ENCODE measurements at regions not wholly inside any gene's neighbourhood (a gene's known extent, or its start where the extent isn't known, plus 50 kb on each side); places are given as distances from the start of the nearest gene placed in this dataset.

DNA sequence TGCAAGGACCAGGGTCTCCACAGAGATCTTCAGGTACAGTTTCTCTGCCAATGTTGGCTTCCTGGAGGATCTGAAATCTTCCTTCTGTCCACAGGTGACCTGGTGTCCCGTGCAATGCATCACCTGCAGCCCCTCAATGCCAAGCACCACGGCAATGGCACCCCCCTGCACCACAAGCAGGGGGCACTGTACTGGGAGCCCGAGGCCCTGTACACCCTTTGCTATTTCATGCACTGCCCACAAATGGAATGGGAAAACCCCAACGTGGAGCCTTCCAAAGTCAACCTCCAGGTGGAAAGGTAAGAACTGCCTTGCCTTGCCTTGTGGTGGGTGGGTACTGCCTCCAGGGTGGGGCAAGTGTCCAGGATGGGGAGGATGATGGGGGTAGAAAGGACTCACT, 141.8 kb upstream of the PWP1 start (continued):
- TF ChIP-seq, protein P1, sequence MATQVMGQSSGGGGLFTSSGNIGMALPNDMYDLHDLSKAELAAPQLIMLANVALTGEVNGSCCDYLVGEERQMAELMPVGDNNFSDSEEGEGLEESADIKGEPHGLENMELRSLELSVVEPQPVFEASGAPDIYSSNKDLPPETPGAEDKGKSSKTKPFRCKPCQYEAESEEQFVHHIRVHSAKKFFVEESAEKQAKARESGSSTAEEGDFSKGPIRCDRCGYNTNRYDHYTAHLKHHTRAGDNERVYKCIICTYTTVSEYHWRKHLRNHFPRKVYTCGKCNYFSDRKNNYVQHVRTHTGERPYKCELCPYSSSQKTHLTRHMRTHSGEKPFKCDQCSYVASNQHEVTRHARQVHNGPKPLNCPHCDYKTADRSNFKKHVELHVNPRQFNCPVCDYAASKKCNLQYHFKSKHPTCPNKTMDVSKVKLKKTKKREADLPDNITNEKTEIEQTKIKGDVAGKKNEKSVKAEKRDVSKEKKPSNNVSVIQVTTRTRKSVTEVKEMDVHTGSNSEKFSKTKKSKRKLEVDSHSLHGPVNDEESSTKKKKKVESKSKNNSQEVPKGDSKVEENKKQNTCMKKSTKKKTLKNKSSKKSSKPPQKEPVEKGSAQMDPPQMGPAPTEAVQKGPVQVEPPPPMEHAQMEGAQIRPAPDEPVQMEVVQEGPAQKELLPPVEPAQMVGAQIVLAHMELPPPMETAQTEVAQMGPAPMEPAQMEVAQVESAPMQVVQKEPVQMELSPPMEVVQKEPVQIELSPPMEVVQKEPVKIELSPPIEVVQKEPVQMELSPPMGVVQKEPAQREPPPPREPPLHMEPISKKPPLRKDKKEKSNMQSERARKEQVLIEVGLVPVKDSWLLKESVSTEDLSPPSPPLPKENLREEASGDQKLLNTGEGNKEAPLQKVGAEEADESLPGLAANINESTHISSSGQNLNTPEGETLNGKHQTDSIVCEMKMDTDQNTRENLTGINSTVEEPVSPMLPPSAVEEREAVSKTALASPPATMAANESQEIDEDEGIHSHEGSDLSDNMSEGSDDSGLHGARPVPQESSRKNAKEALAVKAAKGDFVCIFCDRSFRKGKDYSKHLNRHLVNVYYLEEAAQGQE (IDR thresholded peaks at IDR 0.05; ENCODE audit: unreplicated experiment): no peak
- no peak for TF ChIP-seq CREB1 (CRISPR knock-in tag; IDR thresholded peaks at IDR 0.05; ENCODE audit: low read depth)

DNA sequence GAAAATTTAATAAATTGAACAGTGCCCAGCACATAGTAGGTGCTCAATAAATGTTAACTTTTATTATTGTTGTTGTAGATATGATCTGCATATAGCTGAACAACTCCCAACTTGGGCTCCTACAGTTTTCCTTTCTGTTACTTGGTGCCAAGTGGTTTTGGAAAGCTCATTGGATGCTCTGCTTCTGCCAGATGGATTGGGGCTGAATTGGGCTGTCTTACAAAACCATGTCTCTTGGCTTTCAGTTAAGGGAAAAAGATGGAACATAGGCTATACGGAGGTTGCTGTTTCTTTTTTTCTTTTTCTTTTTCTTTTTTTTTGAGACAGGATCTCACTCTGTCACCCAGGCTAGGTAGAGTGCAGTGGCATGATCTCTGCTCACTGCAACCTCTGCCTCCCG, 140.7 kb upstream of the PWP1 start:
- Histone ChIP-seq H3K36me3 (ENCODE audit: insufficient read depth) (no peaks in the 10 kb centered on the region), H2AFZ (no peak overlapping the region), H3K79me2 (replicated peaks; ENCODE audit: insufficient read depth) (no peaks in the 10 kb centered on the region), H3F3A (replicated peaks; ENCODE audit: low read depth) (no peaks in the 10 kb centered on the region), H3K4me1 (ENCODE audit: insufficient read depth) (no peaks in the 10 kb centered on the region), H3K27ac (ENCODE audit: low read depth) (no peak overlapping the region), H3K27me3 (ENCODE audit: insufficient read depth) (no peaks in the 10 kb centered on the region), H3K4me3 (no peak overlapping the region), H3K4me2 (no peak overlapping the region), H4K20me1 (replicated peaks; ENCODE audit: insufficient read depth) (no peaks in the 10 kb centered on the region), H3K9me2 (ENCODE audit: insufficient read depth) (no peaks in the 10 kb centered on the region)
- Mint-ChIP-seq H3K4me3 (no peak overlapping the region), H3K36me3 (ENCODE audit: low read depth) (no peaks in the 10 kb centered on the region), H3K9me3 (no peaks in the 10 kb centered on the region), H3K27me3 (ENCODE audit: insufficient read depth, low read depth, poor library complexity) (no peaks in the 10 kb centered on the region), H3K4me1 (no peaks in the 10 kb centered on the region), H3K27ac (no peak overlapping the region)
- ATAC-seq (no peak), DNase-seq (ENCODE audit: low spot score) (no peak)
- TF ChIP-seq ZNF331 (CRISPR knock-in tag; IDR thresholded peaks at IDR 0.05; ENCODE audit: low read depth) (no peak), EZH2phosphoT487 (IDR thresholded peaks at IDR 0.05; ENCODE audit: unreplicated experiment) (no peak)
- TF ChIP-seq, protein P2, sequence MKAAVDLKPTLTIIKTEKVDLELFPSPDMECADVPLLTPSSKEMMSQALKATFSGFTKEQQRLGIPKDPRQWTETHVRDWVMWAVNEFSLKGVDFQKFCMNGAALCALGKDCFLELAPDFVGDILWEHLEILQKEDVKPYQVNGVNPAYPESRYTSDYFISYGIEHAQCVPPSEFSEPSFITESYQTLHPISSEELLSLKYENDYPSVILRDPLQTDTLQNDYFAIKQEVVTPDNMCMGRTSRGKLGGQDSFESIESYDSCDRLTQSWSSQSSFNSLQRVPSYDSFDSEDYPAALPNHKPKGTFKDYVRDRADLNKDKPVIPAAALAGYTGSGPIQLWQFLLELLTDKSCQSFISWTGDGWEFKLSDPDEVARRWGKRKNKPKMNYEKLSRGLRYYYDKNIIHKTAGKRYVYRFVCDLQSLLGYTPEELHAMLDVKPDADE (IDR thresholded peaks at IDR 0.05): no peak

DNA sequence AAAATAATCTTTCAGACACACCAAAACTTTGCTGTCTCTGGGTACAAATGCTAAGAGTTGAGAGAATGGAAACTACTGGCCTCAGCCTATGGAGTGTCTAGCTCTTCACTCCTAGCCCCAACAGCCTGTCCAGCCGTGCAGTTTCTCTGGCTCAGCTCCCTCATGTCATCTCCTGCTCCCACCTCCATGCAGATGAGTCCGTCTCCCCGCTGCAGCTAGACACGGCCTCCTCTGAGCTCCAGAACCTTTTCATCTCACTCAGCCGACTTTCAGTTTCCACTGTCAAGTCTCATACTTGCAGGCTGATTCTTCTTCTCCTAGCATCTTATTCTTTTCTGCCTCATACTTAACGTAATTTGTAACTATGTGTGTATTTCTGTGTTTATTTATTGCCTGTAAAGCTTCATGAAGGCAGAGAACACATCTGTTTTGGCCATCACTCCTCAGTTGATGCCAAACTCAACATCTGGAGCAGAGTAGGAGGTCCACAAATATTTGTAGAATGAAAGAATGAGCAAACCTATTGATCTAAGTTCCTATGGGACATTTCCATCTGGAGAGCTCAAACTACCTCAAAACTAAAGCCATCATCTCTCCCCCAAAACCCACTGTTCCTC, 139.8 kb upstream of the PWP1 start:
- no peak overlapping the region; the same call in 1 of the 2 replicates for H3K27ac Mint-ChIP-seq
- Histone ChIP-seq H3K4me2 (no peak overlapping the region), H3K79me2 (replicated peaks; ENCODE audit: insufficient read depth) (no peaks in the 10 kb centered on the region), H3F3A (replicated peaks; ENCODE audit: low read depth) (no peaks in the 10 kb centered on the region), H3K27ac (ENCODE audit: low read depth) (no peak overlapping the region), H3K4me3 (no peak overlapping the region), H3K9me2 (ENCODE audit: insufficient read depth) (no peaks in the 10 kb centered on the region), H3K36me3 (ENCODE audit: insufficient read depth) (no peaks in the 10 kb centered on the region), H2AFZ (no peak overlapping the region), H3K27me3 (ENCODE audit: insufficient read depth) (no peaks in the 10 kb centered on the region), H3K4me1 (ENCODE audit: insufficient read depth) (no peaks in the 10 kb centered on the region), H4K20me1 (replicated peaks; ENCODE audit: insufficient read depth) (no peaks in the 10 kb centered on the region)
- no peaks in the 10 kb centered on the region for H3K27me3 Mint-ChIP-seq (ENCODE audit: insufficient read depth, low read depth, poor library complexity)
- no peak overlapping the region for H3K4me3 Mint-ChIP-seq
- ATAC-seq: no peak
- no peaks in the 10 kb centered on the region for H3K36me3 Mint-ChIP-seq (ENCODE audit: low read depth)
- H3K4me1 Mint-ChIP-seq: no peaks in the 10 kb centered on the region
- DNase-seq (ENCODE audit: low spot score): no peak
- H3K9me3 Mint-ChIP-seq: no peaks in the 10 kb centered on the region
- no peak for TF ChIP-seq EZH2 (IDR thresholded peaks at IDR 0.05; ENCODE audit: low read depth, unreplicated experiment)
- no peak for TF ChIP-seq ZNF331 (CRISPR knock-in tag; IDR thresholded peaks at IDR 0.05; ENCODE audit: low read depth)
- no peak for TF ChIP-seq NANOG (IDR thresholded peaks at IDR 0.05; ENCODE audit: borderline replicate concordance)
- no peak for TF ChIP-seq CTCF (conservative IDR thresholded peaks at IDR 0.05; ENCODE audit: low read depth in 2 of 2)
- TF ChIP-seq, protein P1 (IDR thresholded peaks at IDR 0.05; ENCODE audit: unreplicated experiment): no peak
- no peak for TF ChIP-seq JUNB (IDR thresholded peaks at IDR 0.05; ENCODE audit: unreplicated experiment)
- TF ChIP-seq CREB1 (CRISPR knock-in tag; IDR thresholded peaks at IDR 0.05; ENCODE audit: low read depth): no peak
- no peak for TF ChIP-seq EZH2phosphoT487 (IDR thresholded peaks at IDR 0.05; ENCODE audit: unreplicated experiment)

Data from GM23338 (cell line).